HG03025 (cell line): ENCODE measurements at regions not wholly inside any gene's neighbourhood (a gene's known extent, or its start where the extent isn't known, plus 50 kb on each side); places are given as distances from the start of the nearest gene placed in this dataset.

Experiments
- ATAC-seq: cut with Tn5 transposase; IDR thresholded peaks from one replicate; pipeline ENCODE4 v1.9.1; 2021; ENCODE audit warnings: mild to moderate bottlenecking, moderate library complexity; ENCODE audit not compliant: unreplicated experiment, low FRiP score

GRCh38 chr9:109830545-109830944, 50.5 kb downstream of the PALM2AKAP2 start:
- no peak for ATAC-seq

GRCh38 chr9:109831998-109832658, 52.1 kb downstream of the PALM2AKAP2 start:
- no peak for ATAC-seq

- ATAC-seq = no peak
Measured at GRCh38 chr9:109834855-109835254, 54.9 kb downstream of the PALM2AKAP2 start.

GRCh38 chr9:109843641-109844040, 63.6 kb downstream of the PALM2AKAP2 start:
- no peak for ATAC-seq

GRCh38 chr9:109845226-109845625, 65.2 kb downstream of the PALM2AKAP2 start:
- ATAC-seq = no peak

GRCh38 chr9:109846776-109847175, 66.8 kb downstream of the PALM2AKAP2 start:
- ATAC-seq = no peak

- ATAC-seq = no peak
Measured at GRCh38 chr9:109852556-109852955, 72.6 kb downstream of the PALM2AKAP2 start.

GRCh38 chr9:109855540-109855939, 75.5 kb downstream of the PALM2AKAP2 start:
- ATAC-seq = no peak

- no peak for ATAC-seq
Measured at GRCh38 chr9:109856785-109857184, 76.8 kb downstream of the PALM2AKAP2 start.

GRCh38 chr9:109857336-109857735, 77.3 kb downstream of the PALM2AKAP2 start:
- no peak for ATAC-seq

GRCh38 chr9:109859447-109859846, 79.4 kb downstream of the PALM2AKAP2 start:
- ATAC-seq = no peak

- ATAC-seq = no peak
Measured at GRCh38 chr9:109860521-109860920, 80.5 kb downstream of the PALM2AKAP2 start.

GRCh38 chr9:109861499-109861898, 81.5 kb downstream of the PALM2AKAP2 start:
- ATAC-seq = no peak

- no peak for ATAC-seq
Measured at GRCh38 chr9:109861918-109862317, 81.9 kb downstream of the PALM2AKAP2 start.

GRCh38 chr9:109862452-109862851, 82.5 kb downstream of the PALM2AKAP2 start:
- no peak for ATAC-seq

- no peak for ATAC-seq
Measured at GRCh38 chr9:109863961-109864360, 84.0 kb downstream of the PALM2AKAP2 start.

- no peak for ATAC-seq
Measured at GRCh38 chr9:109865521-109865920, 85.5 kb downstream of the PALM2AKAP2 start.

- ATAC-seq = no peak
Measured at GRCh38 chr9:109868207-109868606, 88.2 kb downstream of the PALM2AKAP2 start.

- no peak for ATAC-seq
Measured at GRCh38 chr9:109868722-109869121, 88.7 kb downstream of the PALM2AKAP2 start.

- no peak for ATAC-seq
Measured at GRCh38 chr9:109870365-109870764, 90.4 kb downstream of the PALM2AKAP2 start.

- ATAC-seq = no peak
Measured at GRCh38 chr9:109872901-109873300, 92.9 kb downstream of the PALM2AKAP2 start.

GRCh38 chr9:109875495-109876129, 95.6 kb downstream of the PALM2AKAP2 start:
- no peak for ATAC-seq
